ENCODE measurements at regions not wholly inside any gene's neighbourhood (a gene's known extent, or its start where the extent isn't known, plus 50 kb on each side); places are given as distances from the start of the nearest gene placed in this dataset.

DNA sequence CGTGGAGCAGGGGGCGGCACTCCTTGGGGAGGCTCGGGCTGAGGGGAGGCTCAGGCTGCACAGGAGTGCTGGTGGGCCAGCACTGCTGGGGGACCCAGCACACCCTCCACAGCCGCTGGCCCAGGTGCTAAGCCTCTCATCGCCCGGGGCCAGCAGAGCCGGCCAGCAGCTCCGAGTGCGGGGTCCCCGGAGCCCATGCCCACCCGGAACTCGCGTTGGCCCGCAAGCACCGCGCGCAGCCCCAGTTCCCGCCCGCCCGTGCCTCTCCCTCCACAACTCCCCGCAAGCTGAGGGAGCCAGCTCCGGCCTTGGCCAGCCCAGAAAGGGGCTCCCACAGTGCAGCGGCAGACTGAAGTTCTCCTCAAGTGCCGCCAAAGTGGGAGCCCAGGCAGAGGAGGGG lies 2266.8 kb downstream of the LRRC4C start:
- Mint-ChIP-seq H3K4me3 (no peak overlapping the region), H3K27ac (no peak overlapping the region), H3K9me3 (peaks cover 0 to 11% (median 5%) of the 10 kb centered on the region in 7 donors), H3K4me1 (no peaks in the 10 kb centered on the region), H3K36me3 (no peaks in the 10 kb centered on the region), H3K27me3 (ENCODE audit: low read depth in 3 of 3) (no peaks in the 10 kb centered on the region)
- no peak overlapping the region for H2AFZ ChIP-seq (ENCODE audit: insufficient read depth, low read depth, low read length, poor library complexity, severe bottlenecking)
- no peaks in the 10 kb centered on the region for H3K79me2 ChIP-seq (ENCODE audit: insufficient read depth, low read length)
- WGBS (ENCODE audit: insufficient coverage): 92% methylated on average over 24 of the region's 24 CpGs
- no peaks in the 10 kb centered on the region for H3K36me3 ChIP-seq (replicated peaks in 1 of 2; ENCODE audit: control insufficient read depth in 1 of 2, insufficient read depth in 2 of 2, low read length in 2 of 2)
- peaks cover 0 to 15% of the 10 kb centered on the region in 2 donors for H3K9me3 ChIP-seq (replicated peaks in 1 of 2; ENCODE audit: control insufficient read depth in 1 of 2, insufficient read depth in 1 of 2, low read length in 2 of 2)
- DNase-seq: no peak
- H4K20me1 ChIP-seq (ENCODE audit: insufficient read depth, low read length): no peaks in the 10 kb centered on the region
- TF ChIP-seq, protein P1, sequence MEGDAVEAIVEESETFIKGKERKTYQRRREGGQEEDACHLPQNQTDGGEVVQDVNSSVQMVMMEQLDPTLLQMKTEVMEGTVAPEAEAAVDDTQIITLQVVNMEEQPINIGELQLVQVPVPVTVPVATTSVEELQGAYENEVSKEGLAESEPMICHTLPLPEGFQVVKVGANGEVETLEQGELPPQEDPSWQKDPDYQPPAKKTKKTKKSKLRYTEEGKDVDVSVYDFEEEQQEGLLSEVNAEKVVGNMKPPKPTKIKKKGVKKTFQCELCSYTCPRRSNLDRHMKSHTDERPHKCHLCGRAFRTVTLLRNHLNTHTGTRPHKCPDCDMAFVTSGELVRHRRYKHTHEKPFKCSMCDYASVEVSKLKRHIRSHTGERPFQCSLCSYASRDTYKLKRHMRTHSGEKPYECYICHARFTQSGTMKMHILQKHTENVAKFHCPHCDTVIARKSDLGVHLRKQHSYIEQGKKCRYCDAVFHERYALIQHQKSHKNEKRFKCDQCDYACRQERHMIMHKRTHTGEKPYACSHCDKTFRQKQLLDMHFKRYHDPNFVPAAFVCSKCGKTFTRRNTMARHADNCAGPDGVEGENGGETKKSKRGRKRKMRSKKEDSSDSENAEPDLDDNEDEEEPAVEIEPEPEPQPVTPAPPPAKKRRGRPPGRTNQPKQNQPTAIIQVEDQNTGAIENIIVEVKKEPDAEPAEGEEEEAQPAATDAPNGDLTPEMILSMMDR (IDR thresholded peaks at IDR 0.05): no peak
- no peak overlapping the region for H3K4me3 ChIP-seq (replicated peaks in 1 of 3; ENCODE audit: low read depth in 2 of 3, low read length in 3 of 3)
- no peak overlapping the region for H3K27ac ChIP-seq (ENCODE audit: low read depth in 1 of 2, low read length in 2 of 2)
- H3K4me2 ChIP-seq (replicated peaks; ENCODE audit: extremely low read depth, low read length, poor library complexity, severe bottlenecking): no peak overlapping the region
- intact Hi-C loops (cut with micrococcal nuclease): no loop called here
- H3K4me1 ChIP-seq (ENCODE audit: control insufficient read depth in 1 of 2, insufficient read depth in 2 of 2, low read length in 2 of 2): no peaks in the 10 kb centered on the region
- H3K9ac ChIP-seq (ENCODE audit: insufficient read depth, low read length, poor library complexity, severe bottlenecking): no peak overlapping the region
- no peaks in the 10 kb centered on the region for H3K27me3 ChIP-seq (ENCODE audit: control insufficient read depth in 2 of 2, insufficient read depth in 2 of 2, low read length in 2 of 2)

DNA sequence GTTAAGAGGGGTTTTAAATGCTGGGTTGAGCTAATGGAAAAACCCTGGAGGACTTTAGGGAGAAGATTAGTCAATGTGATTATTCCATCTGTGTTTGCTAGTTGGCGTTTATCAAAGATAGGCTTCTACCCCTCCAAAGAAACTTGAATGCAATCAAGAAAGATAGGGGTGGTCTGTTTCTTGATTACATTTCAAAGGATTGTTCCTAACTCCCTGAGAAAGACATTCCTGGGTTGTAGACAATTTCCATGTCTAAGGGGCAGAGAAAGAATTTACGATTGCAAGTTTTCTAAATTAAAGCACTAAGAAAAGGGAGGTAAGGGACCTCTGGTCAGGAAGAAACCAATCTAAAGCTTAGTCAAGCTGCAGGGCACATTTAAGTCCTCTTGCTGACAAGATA lies 2268.7 kb downstream of the LRRC4C start:
- DNase-seq: no peak
- Mint-ChIP-seq H3K27ac (no peak overlapping the region), H3K36me3 (no peaks in the 10 kb centered on the region), H3K27me3 (ENCODE audit: low read depth in 3 of 3) (no peaks in the 10 kb centered on the region), H3K9me3 (peaks cover 2 to 15% (median 5%) of the 10 kb centered on the region in 7 donors), H3K4me3 (no peak overlapping the region), H3K4me1 (no peaks in the 10 kb centered on the region)
- Histone ChIP-seq H4K20me1 (ENCODE audit: insufficient read depth, low read length) (no peaks in the 10 kb centered on the region), H3K4me2 (replicated peaks; ENCODE audit: extremely low read depth, low read length, poor library complexity, severe bottlenecking) (no peak overlapping the region), H3K36me3 (replicated peaks in 1 of 2; ENCODE audit: control insufficient read depth in 1 of 2, insufficient read depth in 2 of 2, low read length in 2 of 2) (no peaks in the 10 kb centered on the region), H3K4me3 (replicated peaks in 1 of 3; ENCODE audit: low read depth in 2 of 3, low read length in 3 of 3) (no peak overlapping the region), H3K27me3 (ENCODE audit: control insufficient read depth in 2 of 2, insufficient read depth in 2 of 2, low read length in 2 of 2) (no peaks in the 10 kb centered on the region), H3K9me3 (replicated peaks in 1 of 2; ENCODE audit: control insufficient read depth in 1 of 2, insufficient read depth in 1 of 2, low read length in 2 of 2) (peaks cover 0 to 15% of the 10 kb centered on the region in 2 donors), H3K4me1 (ENCODE audit: control insufficient read depth in 1 of 2, insufficient read depth in 2 of 2, low read length in 2 of 2) (no peaks in the 10 kb centered on the region), H3K27ac (ENCODE audit: low read depth in 1 of 2, low read length in 2 of 2) (no peak overlapping the region), H3K79me2 (ENCODE audit: insufficient read depth, low read length) (no peaks in the 10 kb centered on the region), H3K9ac (ENCODE audit: insufficient read depth, low read length, poor library complexity, severe bottlenecking) (no peak overlapping the region), H2AFZ (ENCODE audit: insufficient read depth, low read depth, low read length, poor library complexity, severe bottlenecking) (no peak overlapping the region)
- intact Hi-C loops (cut with micrococcal nuclease): no loop called here
- no CpG with 5 or more reads among the region's 2 CpGs for WGBS (ENCODE audit: insufficient coverage)
- TF ChIP-seq, protein P1 (IDR thresholded peaks at IDR 0.05): no peak
